ENCODE measurements at regions not wholly inside any gene's neighbourhood (a gene's known extent, or its start where the extent isn't known, plus 50 kb on each side); places are given as distances from the start of the nearest gene placed in this dataset.

DNA sequence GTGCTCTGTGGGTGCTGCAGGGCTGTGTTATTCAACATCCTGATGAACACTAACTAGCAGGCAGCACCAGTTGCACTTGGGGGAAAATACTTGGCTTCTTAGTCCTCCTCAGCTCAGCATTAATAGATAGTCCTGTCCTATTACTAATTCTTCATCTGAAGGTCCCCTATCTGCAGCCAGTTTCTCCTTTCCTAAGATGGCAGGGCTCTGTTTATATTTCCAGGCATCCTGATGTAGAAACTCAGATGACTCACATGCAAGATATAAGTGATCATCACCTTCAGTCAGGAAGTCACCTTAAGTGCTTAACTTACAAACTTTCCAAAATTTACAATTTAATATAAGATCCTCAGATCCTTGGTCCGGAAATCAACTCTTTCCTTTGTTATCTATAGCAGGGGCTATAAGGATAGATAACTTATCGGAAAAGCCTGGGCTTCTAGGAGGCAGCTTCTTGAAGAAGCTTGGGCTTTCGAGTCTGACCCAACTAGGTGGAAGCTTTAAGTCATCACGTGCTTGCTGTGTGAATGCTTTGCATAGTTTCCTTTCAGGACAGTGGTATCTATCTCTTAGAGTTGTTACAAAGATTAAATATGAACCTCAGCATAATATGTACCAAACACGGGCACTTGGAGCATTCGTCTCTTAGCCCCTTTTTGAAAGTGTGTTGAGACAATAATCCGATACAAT lies 181.0 kb upstream of the GRIP1 start:
- no peak for DNase-seq

DNA sequence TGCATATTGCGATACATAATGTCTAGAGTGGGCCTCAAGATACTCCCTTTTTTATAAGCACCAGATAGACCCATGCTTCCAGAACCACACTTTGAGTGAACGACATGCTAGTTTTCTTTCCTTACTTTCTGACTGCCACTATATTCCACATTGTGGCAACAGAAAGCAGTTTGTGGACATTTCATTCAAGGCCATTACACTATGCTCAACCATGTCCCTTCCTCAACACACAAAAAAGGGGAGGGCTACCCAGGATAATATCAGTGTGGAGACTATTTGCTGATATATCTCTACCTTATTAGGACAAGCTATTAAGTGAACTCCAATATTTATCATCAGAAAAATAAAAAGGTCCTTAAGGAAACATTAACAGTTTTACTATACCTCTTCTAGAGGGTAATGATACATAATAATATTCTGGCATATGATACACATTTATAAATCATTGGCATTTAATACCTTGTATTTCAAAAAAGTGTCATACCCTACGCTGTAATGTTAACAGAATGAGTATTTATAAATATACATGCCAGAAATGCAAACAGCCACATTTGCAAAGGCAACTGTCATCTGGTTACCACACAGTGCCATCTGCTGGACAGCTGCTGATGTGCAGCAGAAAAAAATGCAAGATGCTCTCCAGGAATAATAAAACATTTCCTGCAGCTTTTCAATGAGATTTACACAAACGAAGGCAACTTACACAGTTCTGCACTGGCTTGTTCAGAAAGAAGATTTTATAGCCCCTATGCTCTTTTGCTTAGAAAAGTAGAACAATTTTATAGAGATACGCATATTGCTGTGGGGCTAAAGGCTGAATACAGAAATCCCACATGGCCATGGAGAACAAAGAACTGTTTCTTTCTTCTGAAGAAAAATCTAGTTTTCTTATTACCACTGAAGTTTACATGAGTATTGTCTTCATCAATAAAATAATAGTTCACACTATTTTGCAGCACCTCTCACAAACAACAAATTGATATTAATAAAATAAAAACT lies 182.2 kb upstream of the GRIP1 start:
- DNase-seq: peak; percentile 27 to 33

DNA sequence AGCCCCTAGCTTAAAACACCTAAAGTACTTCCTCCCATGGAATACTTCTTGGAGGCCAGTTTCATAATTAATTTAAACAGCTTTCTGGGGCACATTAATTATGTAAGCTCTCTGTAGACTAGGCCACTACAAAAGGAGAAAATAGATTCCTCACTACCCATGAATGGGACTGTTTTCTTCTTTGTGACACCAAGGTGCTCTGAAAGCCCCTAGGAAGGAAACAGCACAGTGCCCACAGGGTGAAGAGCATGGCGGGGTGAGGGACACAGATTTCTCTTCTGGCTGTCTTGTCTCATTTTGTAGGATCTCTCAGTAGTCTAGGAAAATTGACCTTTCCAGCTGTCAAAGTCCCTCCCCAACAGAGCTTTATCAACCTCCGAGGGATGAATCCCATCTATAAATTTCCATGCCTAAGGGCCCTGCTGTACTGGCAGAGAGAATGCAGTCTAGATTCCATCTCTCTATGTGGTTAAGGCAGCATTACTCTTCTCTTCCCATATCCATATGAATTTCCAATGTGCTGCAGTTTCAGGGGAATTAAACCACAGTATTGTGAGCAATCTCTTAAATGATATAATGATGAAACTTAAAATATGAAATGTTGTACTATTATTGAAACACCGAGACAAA lies 183.6 kb upstream of the GRIP1 start:
- DNase-seq: no peak

DNA sequence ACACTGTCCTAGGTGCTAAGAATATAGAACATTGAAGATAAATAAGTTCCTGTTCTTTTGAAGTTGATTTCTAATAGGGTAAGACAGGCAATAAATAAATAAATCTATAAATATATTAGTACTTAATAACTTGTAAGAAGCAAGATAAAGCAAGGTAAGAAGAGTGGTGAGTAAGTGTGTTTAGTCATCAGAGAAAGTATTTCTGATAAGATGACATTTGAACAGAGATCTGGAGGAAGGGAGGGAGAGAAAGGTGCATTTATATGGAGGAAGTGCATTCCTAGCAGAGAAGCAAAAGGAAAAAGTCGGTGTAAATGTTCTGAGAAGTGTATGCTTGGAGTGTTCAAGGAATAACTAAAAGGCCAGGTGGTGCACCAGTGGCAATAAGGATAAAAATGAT lies 184.4 kb upstream of the GRIP1 start:
- DNase-seq: no peak

DNA sequence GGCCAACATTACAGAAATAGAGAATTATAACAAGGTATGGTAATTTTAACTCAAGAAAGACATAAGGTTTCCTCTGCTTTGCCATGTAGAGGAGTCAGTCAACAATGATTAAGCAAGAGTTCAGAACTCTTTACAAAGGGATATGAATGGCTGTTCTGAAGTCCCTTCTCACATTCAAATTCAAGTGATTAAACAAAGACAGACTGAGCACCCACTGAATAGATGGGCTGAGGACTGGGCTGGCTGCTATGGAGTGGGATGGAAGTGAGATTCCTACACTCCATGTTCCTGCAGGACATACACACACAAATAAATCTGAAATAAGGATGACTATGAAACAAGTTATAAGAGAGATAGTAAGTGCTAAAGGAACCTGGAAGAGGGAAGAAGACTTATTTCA lies 199.0 kb upstream of the GRIP1 start:
- no peak for DNase-seq

DNA sequence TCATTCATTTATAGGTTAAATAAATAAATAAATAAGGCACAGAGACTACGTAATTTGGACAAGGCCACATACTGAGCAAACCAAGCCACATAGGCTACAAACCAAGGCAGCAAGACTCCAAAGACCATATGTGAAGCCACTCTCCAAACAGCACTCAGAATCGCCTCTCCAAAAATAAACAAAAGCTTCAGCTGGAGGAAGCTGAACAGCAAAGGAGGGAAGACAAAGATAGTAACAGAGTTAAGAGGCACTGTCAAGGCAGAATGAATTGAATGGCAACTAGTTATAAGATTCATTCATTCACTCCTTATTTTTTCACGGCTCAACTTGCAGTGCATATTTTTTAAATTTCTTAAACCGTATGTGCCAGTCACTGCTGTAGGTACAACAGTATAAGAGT lies 200.5 kb upstream of the GRIP1 start:
- DNase-seq: no peak

DNA sequence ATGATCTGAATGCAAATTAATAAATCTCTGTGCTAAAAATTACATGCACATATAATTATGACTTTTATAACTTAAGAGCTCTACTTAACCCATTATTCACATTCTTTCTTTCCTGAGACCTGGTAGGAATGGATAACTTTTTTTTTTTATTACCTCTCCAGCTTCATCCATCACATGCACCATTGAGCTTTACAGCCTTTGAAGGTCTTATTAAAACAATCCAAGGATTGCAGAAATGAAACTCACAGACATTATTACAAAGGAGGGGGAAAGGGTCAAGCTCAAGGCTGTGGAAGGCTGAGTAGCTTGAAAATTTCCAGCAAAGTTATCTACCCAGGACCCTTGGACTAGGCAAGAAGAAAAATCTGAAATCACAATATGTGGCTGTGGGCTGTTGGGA lies 202.5 kb upstream of the GRIP1 start:
- no peak for DNase-seq

DNA sequence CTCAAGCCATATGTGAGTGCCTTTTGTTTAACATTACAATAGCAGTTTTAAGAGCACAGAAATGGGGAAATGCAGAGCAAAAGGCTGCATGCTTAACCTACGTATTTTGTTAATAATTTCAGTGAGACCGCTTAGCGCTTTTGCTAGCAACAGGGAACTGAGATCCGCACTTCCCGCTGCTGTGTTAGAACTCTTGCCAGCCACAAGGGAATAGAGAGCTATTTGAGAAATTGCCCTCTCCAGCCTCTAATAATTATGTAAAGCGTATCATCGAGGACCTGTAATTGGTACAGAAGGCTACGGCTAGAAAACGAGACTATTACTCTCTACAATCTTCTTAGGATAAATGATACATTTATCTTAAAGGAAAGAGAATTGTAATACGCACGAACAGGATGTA lies 205.2 kb upstream of the GRIP1 start:
- DNase-seq: no peak

DNA sequence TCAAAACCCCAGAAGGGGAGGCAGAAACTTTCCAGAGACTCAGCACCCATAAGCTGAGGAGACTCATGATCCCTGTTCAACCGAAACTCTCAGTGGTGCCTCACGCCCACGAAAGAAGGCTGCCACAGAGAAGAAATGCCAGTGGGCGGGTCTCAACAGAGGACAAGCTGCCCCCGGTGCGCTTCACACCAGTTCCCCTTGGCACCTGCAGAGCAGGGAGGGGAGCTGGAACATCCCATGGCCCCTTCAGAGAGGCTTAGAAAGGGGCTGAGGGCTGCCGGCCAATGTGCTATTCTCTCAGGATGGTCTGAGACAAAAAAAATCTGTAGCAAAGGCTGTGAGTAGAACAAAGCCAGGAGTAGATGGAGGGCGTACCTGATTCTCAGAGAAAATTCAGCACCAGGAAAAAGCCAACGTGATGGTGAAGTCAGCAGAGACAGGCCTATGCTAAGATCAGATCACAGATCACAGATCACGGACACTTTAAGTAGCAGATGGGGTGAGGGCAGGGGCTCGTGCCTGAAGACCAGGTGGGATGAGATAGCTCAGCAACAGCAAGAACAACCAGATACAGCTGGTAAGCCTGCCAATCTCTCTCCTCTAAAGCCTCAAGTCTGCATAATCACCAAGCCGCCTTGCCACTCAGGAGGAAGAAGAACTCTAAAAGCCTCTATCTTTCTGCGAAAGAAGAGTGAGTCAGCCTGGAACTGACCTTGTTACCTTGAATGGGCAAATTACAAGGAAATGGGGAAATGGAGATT lies 206.4 kb upstream of the GRIP1 start:
- DNase-seq: no peak

DNA sequence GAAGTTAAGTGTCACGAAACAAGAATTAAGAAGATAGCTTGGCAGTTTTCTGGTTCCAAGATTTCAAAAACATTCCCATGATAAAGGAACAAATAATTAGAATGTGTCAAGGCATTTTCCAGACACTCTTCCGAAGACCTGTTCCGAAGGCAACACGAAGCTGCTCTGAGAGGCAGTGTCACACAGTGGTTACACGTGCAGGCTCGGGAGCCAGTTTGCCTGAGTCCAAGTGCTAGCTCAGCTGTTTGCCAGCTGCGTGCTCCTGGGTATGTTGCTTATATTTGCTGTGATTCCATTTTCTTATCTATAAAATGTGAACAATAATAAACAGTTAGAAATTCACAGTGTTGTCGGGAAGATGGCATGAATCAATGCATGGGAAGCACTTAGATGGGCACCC lies 217.9 kb upstream of the GRIP1 start:
- DNase-seq: no peak

DNA sequence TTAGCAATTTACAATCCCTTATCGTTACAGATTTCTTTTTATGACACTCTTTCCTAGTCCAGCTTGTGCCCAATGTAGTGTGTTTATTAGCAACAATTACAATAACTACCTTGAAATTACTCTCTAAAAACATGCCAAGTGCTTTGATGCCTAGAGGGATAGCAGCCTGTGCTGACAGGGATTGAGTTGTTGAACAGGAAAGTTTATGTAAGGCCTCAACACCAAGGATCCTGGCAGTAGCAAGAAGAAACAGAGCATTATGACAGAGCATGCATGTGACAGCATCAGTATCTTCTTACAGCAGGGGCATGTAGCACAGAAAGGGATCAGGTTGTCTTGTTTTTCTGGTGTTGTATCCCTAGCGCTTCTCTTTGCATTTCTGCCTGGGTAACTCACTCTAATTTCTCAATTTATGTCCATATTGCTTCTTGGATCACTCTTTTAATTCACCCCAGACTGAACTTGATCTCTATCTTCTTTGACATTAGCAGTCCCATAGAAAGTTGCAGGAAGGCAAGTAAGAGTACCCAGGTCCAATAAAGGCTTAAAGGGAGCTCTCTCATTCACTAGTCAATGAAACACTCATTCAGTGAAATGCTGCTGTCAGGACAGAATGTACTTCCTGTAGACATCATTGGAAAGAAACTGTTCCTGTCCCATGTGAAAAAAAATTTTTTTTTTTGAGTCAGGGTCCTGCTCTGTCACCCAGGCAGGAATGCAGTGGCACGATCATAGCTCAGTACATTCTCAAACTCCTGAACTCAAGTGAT lies 220.0 kb upstream of the GRIP1 start:
- DNase-seq: no peak

DNA sequence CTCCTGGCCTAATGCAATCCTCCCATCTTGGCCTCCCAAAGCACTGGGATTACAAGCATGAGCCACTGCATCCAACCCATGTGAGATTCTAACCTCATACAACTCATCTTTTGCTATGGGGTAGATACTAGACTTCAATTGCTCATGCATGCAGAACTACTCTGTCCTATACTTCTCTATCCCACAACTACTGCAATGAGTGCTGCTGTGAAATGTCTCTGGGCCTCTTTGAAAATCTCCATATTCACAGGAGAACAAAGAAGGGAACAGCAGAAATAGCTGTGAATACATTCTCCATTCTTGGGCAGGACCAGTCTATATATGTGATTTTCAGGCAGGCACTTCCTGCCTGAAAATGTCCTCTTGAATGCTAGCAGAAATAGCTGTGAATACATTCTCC lies 220.7 kb upstream of the GRIP1 start:
- DNase-seq: no peak

DNA sequence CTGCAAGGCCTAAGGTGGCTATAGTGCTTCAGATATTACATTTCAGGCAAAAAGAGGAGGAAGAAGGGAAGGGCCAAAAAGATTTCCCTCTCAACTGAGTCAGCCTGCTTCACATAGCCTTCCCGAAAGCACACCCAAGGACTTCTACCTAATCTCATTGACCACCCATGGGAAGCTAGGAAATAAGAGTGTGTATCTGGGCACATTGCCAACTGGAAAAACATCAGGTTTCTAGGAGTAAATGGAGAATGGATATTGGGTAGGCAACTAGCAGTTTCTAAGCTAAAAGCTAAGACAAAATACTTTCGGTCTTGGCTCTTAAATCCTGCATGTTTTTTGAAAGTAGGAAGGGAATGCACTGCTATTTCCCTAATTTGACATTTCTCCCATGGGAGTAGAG lies 221.7 kb upstream of the GRIP1 start:
- DNase-seq: no peak

DNA sequence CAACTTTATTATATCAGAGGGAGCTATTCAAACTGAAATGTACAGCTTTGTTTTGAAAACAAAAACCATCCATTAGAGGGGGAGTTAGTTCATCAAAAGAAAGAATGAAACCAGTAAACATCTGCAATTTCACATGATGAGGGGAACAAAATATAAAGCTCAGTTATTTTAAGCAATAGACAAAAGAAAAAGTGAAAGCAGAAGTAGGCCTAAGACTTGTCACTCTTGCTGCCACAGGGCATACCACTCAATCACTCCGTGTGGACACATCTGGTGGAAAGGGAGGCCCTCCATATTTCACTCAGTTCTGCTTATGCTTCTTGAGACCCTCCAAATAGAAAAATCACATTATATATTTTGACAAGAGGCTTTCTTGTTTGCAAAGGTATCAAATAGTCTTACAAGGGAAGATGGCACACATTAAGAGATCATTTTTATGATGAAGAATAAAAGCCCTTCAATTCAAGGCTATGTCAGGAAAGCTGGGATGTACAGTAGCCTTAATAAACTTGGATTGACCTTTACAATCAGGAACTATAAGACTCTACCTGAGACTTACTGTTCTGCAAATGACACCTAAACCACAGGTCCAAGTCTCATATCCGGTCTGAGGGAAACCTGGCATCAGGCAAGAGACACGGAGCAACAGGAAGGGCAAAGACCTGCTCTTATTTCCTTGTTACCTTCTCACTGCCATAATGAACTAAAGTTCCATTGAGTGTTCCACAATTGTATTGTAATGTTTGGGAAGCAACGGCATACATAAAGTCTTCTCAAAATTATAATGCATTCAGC lies 222.5 kb upstream of the GRIP1 start:
- peak; percentile 5 to 34 for DNase-seq

DNA sequence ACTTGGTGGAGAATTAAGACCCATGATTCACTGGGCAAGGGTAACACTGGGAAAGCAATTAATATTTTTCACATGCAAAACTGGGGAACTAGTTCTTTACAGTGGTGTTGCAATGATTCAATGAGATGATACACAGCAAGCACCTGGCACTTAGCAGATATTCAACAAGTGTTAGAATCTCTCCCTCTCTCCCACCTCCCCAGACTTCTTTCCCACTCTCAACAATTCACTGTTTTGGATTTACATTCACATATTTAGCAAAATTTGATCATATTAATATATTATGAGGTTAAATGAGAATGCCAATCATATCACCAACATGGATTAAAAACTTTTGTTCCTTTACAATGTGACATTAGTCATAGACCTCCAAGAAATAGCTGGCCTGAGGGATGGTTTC lies 223.1 kb upstream of the GRIP1 start:
- DNase-seq: no peak

DNA sequence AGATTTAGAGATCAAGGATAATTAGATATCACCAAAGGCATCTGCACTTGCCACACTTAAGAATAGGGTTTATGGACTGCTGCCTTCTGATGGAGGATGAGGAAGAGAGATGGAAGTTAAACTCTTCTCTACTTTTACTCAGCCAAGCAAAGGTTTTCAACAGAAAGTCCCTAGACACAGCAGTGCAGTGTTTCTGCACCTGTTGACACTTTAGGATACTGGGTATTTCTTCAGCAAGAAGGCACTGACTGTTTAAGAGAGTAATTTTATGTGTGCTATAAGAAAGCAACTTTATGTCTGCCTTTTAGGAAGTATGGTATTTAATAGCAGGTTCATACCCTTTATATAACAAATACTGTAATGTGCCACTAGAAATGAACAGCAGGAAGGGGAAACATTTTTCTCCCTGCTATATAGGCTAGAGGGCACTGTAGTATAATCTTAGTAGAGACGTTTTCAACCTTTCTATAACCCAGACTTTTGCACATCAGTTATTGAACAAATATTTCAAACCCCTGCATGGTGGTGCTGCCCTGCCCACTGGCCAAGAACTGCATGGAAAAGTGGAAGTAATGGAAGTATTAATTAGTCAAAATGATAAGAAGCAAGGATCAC lies 225.0 kb upstream of the GRIP1 start:
- peak; percentile 3 for DNase-seq

DNA sequence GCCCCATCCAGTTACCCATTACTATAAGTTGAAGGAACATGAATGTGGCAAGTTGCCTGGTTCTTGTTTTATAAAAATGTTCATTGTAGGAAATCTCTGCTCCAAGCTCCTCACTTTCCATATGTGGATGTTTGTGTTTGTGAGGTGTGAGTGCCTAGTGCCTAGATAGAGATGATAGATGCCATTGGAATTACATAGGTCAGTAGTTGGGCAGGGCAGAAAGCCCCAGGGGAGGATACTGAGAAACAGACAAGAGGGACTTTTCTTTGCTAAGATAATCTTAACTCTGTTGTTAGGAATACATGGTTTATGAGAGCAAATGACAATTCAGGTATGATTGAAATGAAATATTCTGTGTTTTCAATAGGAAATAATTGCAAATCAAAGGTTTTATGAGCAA lies 226.3 kb upstream of the GRIP1 start:
- no peak for DNase-seq

DNA sequence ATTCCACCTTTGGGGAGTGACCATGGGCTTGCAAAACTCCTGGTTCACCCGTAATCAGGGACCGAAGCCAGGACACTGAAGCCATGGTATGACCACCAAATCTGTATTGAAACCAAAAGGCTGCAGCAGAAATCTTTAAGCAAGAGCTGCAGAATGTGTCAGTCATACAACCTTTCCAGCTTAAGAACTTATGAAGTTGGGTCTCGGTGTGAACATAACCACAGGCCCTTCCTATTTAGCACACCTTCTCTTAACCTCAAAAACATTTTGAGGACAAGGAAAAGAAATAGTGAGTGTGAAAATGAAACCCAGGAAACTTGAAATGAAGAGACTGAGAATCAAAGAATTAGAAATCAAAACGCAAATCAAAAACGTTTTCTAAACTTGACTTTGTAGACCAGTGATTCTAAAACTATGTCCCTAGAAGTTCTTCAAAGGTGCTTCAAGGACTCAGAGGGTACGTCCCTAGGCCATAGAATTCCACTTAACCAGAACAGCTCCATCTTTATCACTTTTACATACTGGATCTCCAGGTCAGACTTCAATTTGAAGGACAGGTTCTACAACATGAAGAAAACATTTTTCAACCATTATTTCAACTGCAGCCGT lies 231.6 kb upstream of the GRIP1 start:
- DNase-seq: no peak

DNA sequence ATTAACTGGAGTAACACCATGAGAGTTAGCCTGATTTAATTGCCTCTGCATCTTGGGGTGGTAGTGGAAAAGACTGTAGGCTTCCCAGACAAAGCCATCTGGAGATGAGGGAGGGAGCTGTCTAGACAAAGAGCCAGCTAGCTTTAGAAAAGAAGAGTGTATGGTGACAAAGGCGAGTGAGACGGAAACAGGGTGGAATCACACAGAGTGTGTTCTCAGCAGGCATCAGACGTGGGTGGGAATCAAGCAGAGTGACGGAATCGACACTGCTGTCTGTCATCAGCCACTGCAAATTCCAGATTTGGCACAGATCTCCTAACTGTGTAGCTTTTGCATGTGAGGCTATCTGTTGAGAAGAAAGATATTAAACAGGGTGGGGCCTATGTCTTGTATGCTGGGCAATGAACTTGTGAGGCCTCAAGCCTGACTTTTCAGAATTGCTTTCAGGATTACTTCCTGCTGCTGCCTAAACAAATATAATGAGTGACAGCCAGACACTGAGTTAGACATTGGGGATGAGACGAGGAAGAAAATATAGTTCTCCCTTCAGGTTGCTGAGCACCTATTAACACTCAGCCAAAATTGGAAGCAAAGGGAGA lies 236.5 kb upstream of the GRIP1 start:
- DNase-seq: no peak

DNA sequence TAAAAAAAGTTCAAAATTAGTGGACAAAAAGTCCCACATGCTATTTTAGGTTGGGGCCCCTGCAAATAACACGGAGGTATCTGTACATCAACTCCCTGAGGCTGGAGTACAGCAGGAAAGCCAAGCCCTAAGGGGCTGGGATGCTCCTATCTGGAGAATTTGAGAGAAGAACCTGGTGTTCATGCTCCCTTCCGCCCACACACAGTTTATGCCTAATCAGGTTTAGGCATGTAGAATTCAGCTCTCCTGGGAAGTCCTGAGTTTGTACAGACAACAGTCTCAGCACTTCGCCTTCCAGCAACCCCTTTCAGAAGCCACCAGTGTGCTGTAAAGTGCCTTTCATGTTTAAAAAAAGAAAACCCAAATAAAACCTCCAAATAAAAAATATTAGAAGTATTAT lies 237.3 kb upstream of the GRIP1 start:
- no peak for DNase-seq

Measured in AML-193 (cell line).